Immature natural killer cell (primary cell): ENCODE measurements at regions not wholly inside any gene's neighbourhood (a gene's known extent, or its start where the extent isn't known, plus 50 kb on each side); places are given as distances from the start of the nearest gene placed in this dataset.

Experiments used
- DNase-seq, 3 donors: peaks; one replicate each; pipeline ENCODE4 v3.0.0; 2022; ENCODE audit warnings: mixed read lengths in 1 of 3
- H3K27ac Mint-ChIP-seq, 6 donors: one replicate each; pipeline ENCODE4 v1.8.0; 2020; ENCODE audit warnings: mixed read lengths in 6 of 6, mild to moderate bottlenecking in 5 of 6, inconsistent platforms in 4 of 6, moderate library complexity in 3 of 6
- H3K27me3 Mint-ChIP-seq, 3 donors: one replicate each; pipeline ENCODE4 v1.8.0; 2020 to 2021; ENCODE audit warnings: low read depth in 3 of 3, mild to moderate bottlenecking in 3 of 3, mixed read lengths in 3 of 3, moderate library complexity in 3 of 3, inconsistent platforms in 1 of 3
- H3K36me3 Mint-ChIP-seq, 3 donors: one replicate each; pipeline ENCODE4 v1.8.0; 2020; ENCODE audit warnings: mixed read lengths in 3 of 3, inconsistent platforms in 2 of 3, mild to moderate bottlenecking in 2 of 3
- H3K4me1 Mint-ChIP-seq, 2 donors: one replicate each; pipeline ENCODE4 v1.8.0; 2020; ENCODE audit warnings: inconsistent platforms in 2 of 2, mild to moderate bottlenecking in 2 of 2, mixed read lengths in 2 of 2, moderate library complexity in 1 of 2
- H3K4me3 Mint-ChIP-seq, 5 donors: one replicate each; pipeline ENCODE4 v1.8.0; 2020; ENCODE audit warnings: mild to moderate bottlenecking in 5 of 5, mixed read lengths in 5 of 5, inconsistent platforms in 3 of 5, moderate library complexity in 3 of 5
- H3K9me3 Mint-ChIP-seq, 6 donors: one replicate each; pipeline ENCODE4 v1.8.0; 2020; ENCODE audit warnings: mild to moderate bottlenecking in 6 of 6, mixed read lengths in 6 of 6, inconsistent platforms in 4 of 6, moderate library complexity in 3 of 6

- Mint-ChIP-seq H3K4me3 (no peak overlapping the region), H3K4me1 (no peaks in the 10 kb centered on the region), H3K27ac (no peak overlapping the region), H3K36me3 (no peaks in the 10 kb centered on the region), H3K27me3 (no peaks in the 10 kb centered on the region), H3K9me3 (peaks cover 0 to 24% (median 3%) of the 10 kb centered on the region in 6 donors)
- no peak for DNase-seq
Observed at GRCh38 chr18:67621049-67621713, 104.7 kb upstream of the DSEL start.

GRCh38 chr18:67618061-67618460, 101.5 kb upstream of the DSEL start:
- Mint-ChIP-seq H3K4me1 (no peaks in the 10 kb centered on the region), H3K9me3 (peaks cover 0 to 28% (median 6%) of the 10 kb centered on the region in 6 donors), H3K27me3 (peaks cover 0 to 1% (median 0%) of the 10 kb centered on the region in 3 donors), H3K36me3 (no peaks in the 10 kb centered on the region), H3K27ac (no peak overlapping the region), H3K4me3 (no peak overlapping the region)
- DNase-seq, result no peak

- no peak for DNase-seq
- no peak overlapping the region for H3K4me3 Mint-ChIP-seq
- peaks cover 0 to 1% (median 0%) of the 10 kb centered on the region in 3 donors for H3K27me3 Mint-ChIP-seq
- no peaks in the 10 kb centered on the region for H3K36me3 Mint-ChIP-seq
- no peaks in the 10 kb centered on the region for H3K4me1 Mint-ChIP-seq
- peaks cover 0 to 23% (median 6%) of the 10 kb centered on the region in 6 donors for H3K9me3 Mint-ChIP-seq
- H3K27ac Mint-ChIP-seq, result no peak overlapping the region
Observed at GRCh38 chr18:67615876-67616275, 99.4 kb upstream of the DSEL start.

GRCh38 chr18:67613731-67614130, 97.2 kb upstream of the DSEL start:
- no peak overlapping the region for H3K4me3 Mint-ChIP-seq
- no peaks in the 10 kb centered on the region for H3K4me1 Mint-ChIP-seq
- H3K9me3 Mint-ChIP-seq, result peaks cover 3 to 28% (median 7%) of the 10 kb centered on the region in 6 donors
- peaks cover 0 to 1% (median 0%) of the 10 kb centered on the region in 3 donors for H3K27me3 Mint-ChIP-seq
- H3K27ac Mint-ChIP-seq, result no peak overlapping the region
- no peaks in the 10 kb centered on the region for H3K36me3 Mint-ChIP-seq
- no peak for DNase-seq

GRCh38 chr18:67612281-67612680, 95.8 kb upstream of the DSEL start:
- peaks cover 3 to 17% (median 4%) of the 10 kb centered on the region in 6 donors for H3K9me3 Mint-ChIP-seq
- H3K27me3 Mint-ChIP-seq, result peaks cover 0 to 1% (median 0%) of the 10 kb centered on the region in 3 donors
- no peaks in the 10 kb centered on the region for H3K36me3 Mint-ChIP-seq
- H3K4me1 Mint-ChIP-seq, result no peaks in the 10 kb centered on the region
- no peak overlapping the region for H3K27ac Mint-ChIP-seq
- no peak overlapping the region for H3K4me3 Mint-ChIP-seq
- DNase-seq, result no peak

GRCh38 chr18:67608615-67609273, 92.2 kb upstream of the DSEL start:
- no peak overlapping the region for H3K4me3 Mint-ChIP-seq
- no peaks in the 10 kb centered on the region for H3K36me3 Mint-ChIP-seq
- no peak overlapping the region for H3K27ac Mint-ChIP-seq
- peaks cover 0 to 2% (median 0%) of the 10 kb centered on the region in 3 donors for H3K27me3 Mint-ChIP-seq
- no peaks in the 10 kb centered on the region for H3K4me1 Mint-ChIP-seq
- DNase-seq, result no peak
- peaks cover 2 to 11% (median 3%) of the 10 kb centered on the region in 6 donors for H3K9me3 Mint-ChIP-seq

- H3K27ac Mint-ChIP-seq, result no peak overlapping the region
- H3K36me3 Mint-ChIP-seq, result peaks cover 0 to under 1% (median under 1%) of the 10 kb centered on the region in 3 donors
- peaks cover 0 to 2% (median 0%) of the 10 kb centered on the region in 3 donors for H3K27me3 Mint-ChIP-seq
- no peaks in the 10 kb centered on the region for H3K4me1 Mint-ChIP-seq
- no peak for DNase-seq
- no peak overlapping the region for H3K4me3 Mint-ChIP-seq
- H3K9me3 Mint-ChIP-seq, result peaks cover 0 to 13% (median 6%) of the 10 kb centered on the region in 6 donors
Observed at GRCh38 chr18:67608191-67608590, 91.7 kb upstream of the DSEL start.

- no peak overlapping the region for H3K27ac Mint-ChIP-seq
- H3K9me3 Mint-ChIP-seq, result peaks cover 9 to 51% (median 14%) of the 10 kb centered on the region in 6 donors
- DNase-seq, result no peak
- no peaks in the 10 kb centered on the region for H3K4me1 Mint-ChIP-seq
- peaks cover 0 to 2% (median 0%) of the 10 kb centered on the region in 3 donors for H3K27me3 Mint-ChIP-seq
- H3K36me3 Mint-ChIP-seq, result peaks cover 0 to 4% (median 4%) of the 10 kb centered on the region in 3 donors
- no peak overlapping the region for H3K4me3 Mint-ChIP-seq
Observed at GRCh38 chr18:67600181-67601180, 84.0 kb upstream of the DSEL start.

GRCh38 chr18:67599277-67599676, 82.8 kb upstream of the DSEL start:
- no peak for DNase-seq
- no peak overlapping the region for H3K27ac Mint-ChIP-seq
- no peak overlapping the region for H3K4me3 Mint-ChIP-seq
- no peaks in the 10 kb centered on the region for H3K4me1 Mint-ChIP-seq
- peaks cover 0 to 4% (median 4%) of the 10 kb centered on the region in 3 donors for H3K36me3 Mint-ChIP-seq
- peaks cover 9 to 56% (median 15%) of the 10 kb centered on the region in 6 donors for H3K9me3 Mint-ChIP-seq
- no peaks in the 10 kb centered on the region for H3K27me3 Mint-ChIP-seq

GRCh38 chr18:67597759-67598158, 81.2 kb upstream of the DSEL start:
- Mint-ChIP-seq H3K27me3 (no peaks in the 10 kb centered on the region), H3K27ac (no peak overlapping the region), H3K4me3 (no peak overlapping the region), H3K9me3 (peaks cover 7 to 49% (median 14%) of the 10 kb centered on the region in 6 donors), H3K4me1 (no peaks in the 10 kb centered on the region), H3K36me3 (no peaks in the 10 kb centered on the region)
- no peak for DNase-seq

GRCh38 chr18:67596003-67596402, 79.5 kb upstream of the DSEL start:
- peaks cover 2 to 45% (median 7%) of the 10 kb centered on the region in 6 donors for H3K9me3 Mint-ChIP-seq
- no peak overlapping the region for H3K4me3 Mint-ChIP-seq
- H3K4me1 Mint-ChIP-seq, result no peaks in the 10 kb centered on the region
- DNase-seq, result no peak
- no peaks in the 10 kb centered on the region for H3K27me3 Mint-ChIP-seq
- H3K36me3 Mint-ChIP-seq, result no peaks in the 10 kb centered on the region
- H3K27ac Mint-ChIP-seq, result no peak overlapping the region

- Mint-ChIP-seq H3K9me3 (peaks cover 0 to 28% (median 5%) of the 10 kb centered on the region in 6 donors), H3K4me1 (no peaks in the 10 kb centered on the region), H3K27me3 (no peaks in the 10 kb centered on the region), H3K4me3 (no peak overlapping the region), H3K36me3 (no peaks in the 10 kb centered on the region), H3K27ac (no peak overlapping the region)
- no peak for DNase-seq
Observed at GRCh38 chr18:67590571-67591141, 74.1 kb upstream of the DSEL start.

GRCh38 chr18:67589325-67589724, 72.8 kb upstream of the DSEL start:
- DNase-seq, result no peak
- Mint-ChIP-seq H3K36me3 (no peaks in the 10 kb centered on the region), H3K4me3 (no peak overlapping the region), H3K27me3 (no peaks in the 10 kb centered on the region), H3K27ac (no peak overlapping the region), H3K4me1 (no peaks in the 10 kb centered on the region), H3K9me3 (peaks cover 0 to 22% (median 5%) of the 10 kb centered on the region in 6 donors)
